ENCODE measurements at regions not wholly inside any gene's neighbourhood (a gene's known extent, or its start where the extent isn't known, plus 50 kb on each side); places are given as distances from the start of the nearest gene placed in this dataset.

DNA sequence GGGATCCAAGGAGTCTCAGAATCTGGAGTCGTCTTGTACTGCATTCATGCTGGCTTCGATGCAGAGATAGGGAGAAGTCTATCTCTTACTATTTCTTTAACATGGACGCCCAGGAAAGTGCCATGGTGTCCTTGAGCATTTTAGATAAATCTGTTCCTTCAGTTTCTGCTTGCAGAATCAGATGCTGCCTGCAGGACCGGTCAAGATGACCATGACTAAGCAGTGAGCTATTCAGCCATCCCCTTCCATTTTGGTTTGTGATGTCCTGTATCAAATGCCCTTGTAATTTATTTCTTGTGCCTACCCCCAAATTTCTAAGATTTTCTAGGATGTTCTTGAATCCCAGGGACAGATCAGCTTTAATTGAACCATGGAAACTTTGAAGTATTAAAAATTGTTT, 139.4 kb upstream of the TP63 start:
- TF ChIP-seq, protein P1, sequence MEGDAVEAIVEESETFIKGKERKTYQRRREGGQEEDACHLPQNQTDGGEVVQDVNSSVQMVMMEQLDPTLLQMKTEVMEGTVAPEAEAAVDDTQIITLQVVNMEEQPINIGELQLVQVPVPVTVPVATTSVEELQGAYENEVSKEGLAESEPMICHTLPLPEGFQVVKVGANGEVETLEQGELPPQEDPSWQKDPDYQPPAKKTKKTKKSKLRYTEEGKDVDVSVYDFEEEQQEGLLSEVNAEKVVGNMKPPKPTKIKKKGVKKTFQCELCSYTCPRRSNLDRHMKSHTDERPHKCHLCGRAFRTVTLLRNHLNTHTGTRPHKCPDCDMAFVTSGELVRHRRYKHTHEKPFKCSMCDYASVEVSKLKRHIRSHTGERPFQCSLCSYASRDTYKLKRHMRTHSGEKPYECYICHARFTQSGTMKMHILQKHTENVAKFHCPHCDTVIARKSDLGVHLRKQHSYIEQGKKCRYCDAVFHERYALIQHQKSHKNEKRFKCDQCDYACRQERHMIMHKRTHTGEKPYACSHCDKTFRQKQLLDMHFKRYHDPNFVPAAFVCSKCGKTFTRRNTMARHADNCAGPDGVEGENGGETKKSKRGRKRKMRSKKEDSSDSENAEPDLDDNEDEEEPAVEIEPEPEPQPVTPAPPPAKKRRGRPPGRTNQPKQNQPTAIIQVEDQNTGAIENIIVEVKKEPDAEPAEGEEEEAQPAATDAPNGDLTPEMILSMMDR (conservative IDR thresholded peaks at IDR 0.05; ENCODE audit: low read depth in 2 of 2): no peak
- TF ChIP-seq, protein P2, sequence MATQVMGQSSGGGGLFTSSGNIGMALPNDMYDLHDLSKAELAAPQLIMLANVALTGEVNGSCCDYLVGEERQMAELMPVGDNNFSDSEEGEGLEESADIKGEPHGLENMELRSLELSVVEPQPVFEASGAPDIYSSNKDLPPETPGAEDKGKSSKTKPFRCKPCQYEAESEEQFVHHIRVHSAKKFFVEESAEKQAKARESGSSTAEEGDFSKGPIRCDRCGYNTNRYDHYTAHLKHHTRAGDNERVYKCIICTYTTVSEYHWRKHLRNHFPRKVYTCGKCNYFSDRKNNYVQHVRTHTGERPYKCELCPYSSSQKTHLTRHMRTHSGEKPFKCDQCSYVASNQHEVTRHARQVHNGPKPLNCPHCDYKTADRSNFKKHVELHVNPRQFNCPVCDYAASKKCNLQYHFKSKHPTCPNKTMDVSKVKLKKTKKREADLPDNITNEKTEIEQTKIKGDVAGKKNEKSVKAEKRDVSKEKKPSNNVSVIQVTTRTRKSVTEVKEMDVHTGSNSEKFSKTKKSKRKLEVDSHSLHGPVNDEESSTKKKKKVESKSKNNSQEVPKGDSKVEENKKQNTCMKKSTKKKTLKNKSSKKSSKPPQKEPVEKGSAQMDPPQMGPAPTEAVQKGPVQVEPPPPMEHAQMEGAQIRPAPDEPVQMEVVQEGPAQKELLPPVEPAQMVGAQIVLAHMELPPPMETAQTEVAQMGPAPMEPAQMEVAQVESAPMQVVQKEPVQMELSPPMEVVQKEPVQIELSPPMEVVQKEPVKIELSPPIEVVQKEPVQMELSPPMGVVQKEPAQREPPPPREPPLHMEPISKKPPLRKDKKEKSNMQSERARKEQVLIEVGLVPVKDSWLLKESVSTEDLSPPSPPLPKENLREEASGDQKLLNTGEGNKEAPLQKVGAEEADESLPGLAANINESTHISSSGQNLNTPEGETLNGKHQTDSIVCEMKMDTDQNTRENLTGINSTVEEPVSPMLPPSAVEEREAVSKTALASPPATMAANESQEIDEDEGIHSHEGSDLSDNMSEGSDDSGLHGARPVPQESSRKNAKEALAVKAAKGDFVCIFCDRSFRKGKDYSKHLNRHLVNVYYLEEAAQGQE (IDR thresholded peaks at IDR 0.05; ENCODE audit: unreplicated experiment): no peak
- TF ChIP-seq POLR2AphosphoS5 (IDR thresholded peaks at IDR 0.05; ENCODE audit: low read depth) (no peak), EZH2phosphoT487 (IDR thresholded peaks at IDR 0.05; ENCODE audit: unreplicated experiment) (no peak), EZH2 (IDR thresholded peaks at IDR 0.05; ENCODE audit: low read depth, unreplicated experiment) (no peak), NANOG (IDR thresholded peaks at IDR 0.05; ENCODE audit: borderline replicate concordance) (no peak), CREB1 (CRISPR knock-in tag; IDR thresholded peaks at IDR 0.05; ENCODE audit: low read depth) (no peak), ZNF331 (CRISPR knock-in tag; IDR thresholded peaks at IDR 0.05; ENCODE audit: low read depth) (no peak)
- TF ChIP-seq, protein P3, sequence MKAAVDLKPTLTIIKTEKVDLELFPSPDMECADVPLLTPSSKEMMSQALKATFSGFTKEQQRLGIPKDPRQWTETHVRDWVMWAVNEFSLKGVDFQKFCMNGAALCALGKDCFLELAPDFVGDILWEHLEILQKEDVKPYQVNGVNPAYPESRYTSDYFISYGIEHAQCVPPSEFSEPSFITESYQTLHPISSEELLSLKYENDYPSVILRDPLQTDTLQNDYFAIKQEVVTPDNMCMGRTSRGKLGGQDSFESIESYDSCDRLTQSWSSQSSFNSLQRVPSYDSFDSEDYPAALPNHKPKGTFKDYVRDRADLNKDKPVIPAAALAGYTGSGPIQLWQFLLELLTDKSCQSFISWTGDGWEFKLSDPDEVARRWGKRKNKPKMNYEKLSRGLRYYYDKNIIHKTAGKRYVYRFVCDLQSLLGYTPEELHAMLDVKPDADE (IDR thresholded peaks at IDR 0.05): no peak
